Suprapubic skin (tissue), 4 donors: ENCODE measurements at regions not wholly inside any gene's neighbourhood (a gene's known extent, or its start where the extent isn't known, plus 50 kb on each side); places are given as distances from the start of the nearest gene placed in this dataset.

ENCODE experiments used
- EP300 ChIP-seq: sonication (generic); formaldehyde crosslinking; IDR thresholded peaks from one replicate; pipeline ENCODE4 v1.6.1; 2017; ENCODE audit warnings: antibody characterized with exemption
- POLR2A ChIP-seq, 2 donors: fragments of 450-650 bp; IDR thresholded peaks; one replicate each; pipeline ENCODE4 v1.6.1; 2017; ENCODE audit warnings: antibody characterized with exemption in 2 of 2, mild to moderate bottlenecking in 2 of 2, moderate library complexity in 2 of 2
- POLR2AphosphoS5 ChIP-seq, 3 donors: sonication (generic); formaldehyde crosslinking; IDR thresholded peaks; one replicate each; pipeline ENCODE4 v1.6.1; 2017; ENCODE audit warnings: antibody characterized with exemption in 3 of 3
- TF ChIP-seq, protein P1 (sequence below), 2 donors: fragments of 200-600 bp in 1 of 2; fragments of 450-650 bp in 1 of 2; sonication (generic) in 1 of 2; IDR thresholded peaks; one replicate each; pipeline ENCODE4 v1.5.1; 2016 to 2019; ENCODE audit warnings: antibody characterized with exemption in 2 of 2, mild to moderate bottlenecking in 1 of 2, moderate library complexity in 1 of 2

DNA sequence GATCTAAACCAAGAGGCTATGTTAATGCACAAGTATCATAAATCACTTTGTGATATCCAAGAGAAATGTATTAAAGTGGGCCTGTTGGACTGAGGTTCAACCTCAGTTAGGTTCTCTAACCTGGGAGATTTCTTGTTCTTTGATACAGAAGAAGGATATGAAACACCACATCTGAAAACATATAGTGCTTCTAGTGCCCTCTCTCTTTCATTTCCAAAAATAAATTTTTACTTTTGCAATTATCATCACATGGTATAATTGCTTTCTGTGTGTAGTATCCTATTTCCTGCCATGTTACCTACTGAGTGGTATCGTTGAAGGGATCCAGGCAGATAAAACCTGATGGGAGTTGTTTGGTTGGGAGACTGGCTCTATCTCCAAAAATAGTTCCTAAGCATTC, 264.9 kb downstream of the CCER1 start:
- TF ChIP-seq, protein P1, sequence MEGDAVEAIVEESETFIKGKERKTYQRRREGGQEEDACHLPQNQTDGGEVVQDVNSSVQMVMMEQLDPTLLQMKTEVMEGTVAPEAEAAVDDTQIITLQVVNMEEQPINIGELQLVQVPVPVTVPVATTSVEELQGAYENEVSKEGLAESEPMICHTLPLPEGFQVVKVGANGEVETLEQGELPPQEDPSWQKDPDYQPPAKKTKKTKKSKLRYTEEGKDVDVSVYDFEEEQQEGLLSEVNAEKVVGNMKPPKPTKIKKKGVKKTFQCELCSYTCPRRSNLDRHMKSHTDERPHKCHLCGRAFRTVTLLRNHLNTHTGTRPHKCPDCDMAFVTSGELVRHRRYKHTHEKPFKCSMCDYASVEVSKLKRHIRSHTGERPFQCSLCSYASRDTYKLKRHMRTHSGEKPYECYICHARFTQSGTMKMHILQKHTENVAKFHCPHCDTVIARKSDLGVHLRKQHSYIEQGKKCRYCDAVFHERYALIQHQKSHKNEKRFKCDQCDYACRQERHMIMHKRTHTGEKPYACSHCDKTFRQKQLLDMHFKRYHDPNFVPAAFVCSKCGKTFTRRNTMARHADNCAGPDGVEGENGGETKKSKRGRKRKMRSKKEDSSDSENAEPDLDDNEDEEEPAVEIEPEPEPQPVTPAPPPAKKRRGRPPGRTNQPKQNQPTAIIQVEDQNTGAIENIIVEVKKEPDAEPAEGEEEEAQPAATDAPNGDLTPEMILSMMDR (IDR thresholded peaks at IDR 0.05) = no peak
- TF ChIP-seq POLR2A (IDR thresholded peaks at IDR 0.05) (no peak), POLR2AphosphoS5 (IDR thresholded peaks at IDR 0.05) (no peak), EP300 (no peak)
